HEK293 (cell line): ENCODE measurements at regions not wholly inside any gene's neighbourhood (a gene's known extent, or its start where the extent isn't known, plus 50 kb on each side); places are given as distances from the start of the nearest gene placed in this dataset.

Experiments
- CTCF ChIA-PET: fragments of 350-600 bp; formaldehyde crosslinking; extraction: SDS; loops from one replicate; lab custom pipeline; 2021; ENCODE audit warnings: antibody characterized with exemption; lab: Yijun Ruan, JAX
- POLR2A ChIA-PET: fragments of 300-600 bp; formaldehyde crosslinking; extraction: SDS; loops from one replicate; lab custom pipeline; 2020; ENCODE audit warnings: antibody characterized with exemption, inconsistent platforms; lab: Yijun Ruan, JAX
- H3K27ac ChIP-seq: fragments of 200-500 bp; sonication (Bioruptor generic); 2 replicates; pipeline ENCODE4 v1.5.1; 2014; ENCODE audit warnings: low read depth, low read length, control low read depth, inconsistent platforms; ENCODE audit errors: extremely low read depth
- H3K36me3 ChIP-seq, 2 experiments: fragments of 200-500 bp in 1 of 2; sonication (Bioruptor generic) in 1 of 2; 1 replicate in 1 of 2; 2 replicates in 1 of 2; pipeline ENCODE4 v1.5.1; 2014 to 2017; ENCODE audit warnings: inconsistent platforms in 2 of 2, low read length in 2 of 2; ENCODE audit not compliant: control insufficient read depth in 2 of 2, insufficient read depth in 1 of 2
- H3K4me1 ChIP-seq: fragments of 200-500 bp; sonication (Bioruptor generic); 2 replicates; pipeline ENCODE4 v1.5.1; 2014; ENCODE audit warnings: mild to moderate bottlenecking, low read length, inconsistent platforms; ENCODE audit not compliant: control insufficient read depth, insufficient read depth
- H3K4me3 ChIP-seq: 2 replicates; pipeline ENCODE4 v1.5.1; 2011; ENCODE audit warnings: low read depth, mild to moderate bottlenecking, control low read depth, low read length, moderate library complexity
- H3K9me3 ChIP-seq: fragments of 200-500 bp; sonication (Bioruptor generic); 2 replicates; pipeline ENCODE4 v1.5.1; 2014; ENCODE audit warnings: low read depth, low read length, inconsistent platforms; ENCODE audit not compliant: control insufficient read depth, insufficient read depth
- KLF16 ChIP-seq: fragments of 450-650 bp; formaldehyde crosslinking; IDR thresholded peaks from 2 replicates; pipeline ENCODE4 v1.5.1; 2017; ENCODE audit warnings: missing biosample characterization, missing genetic modification characterization
- REPIN1 ChIP-seq: fragments of 450-650 bp; formaldehyde crosslinking; IDR thresholded peaks from 2 replicates; pipeline ENCODE4 v1.5.1; 2017; ENCODE audit warnings: missing biosample characterization, missing genetic modification characterization, low read depth
- ZFP41 ChIP-seq: fragments of 450-650 bp; formaldehyde crosslinking; IDR thresholded peaks from 2 replicates; pipeline ENCODE4 v1.5.1; 2016; ENCODE audit warnings: missing biosample characterization, missing genetic modification characterization, borderline replicate concordance
- ZNF121 ChIP-seq: fragments of 450-650 bp; formaldehyde crosslinking; IDR thresholded peaks from 2 replicates; pipeline ENCODE4 v1.5.1; 2016; ENCODE audit warnings: missing biosample characterization, missing genetic modification characterization
- ZNF169 ChIP-seq: fragments of 450-650 bp; formaldehyde crosslinking; IDR thresholded peaks from 2 replicates; pipeline ENCODE4 v1.5.1; 2016; ENCODE audit warnings: missing biosample characterization, missing genetic modification characterization
- ZNF266 ChIP-seq: fragments of 450-650 bp; formaldehyde crosslinking; IDR thresholded peaks from 2 replicates; pipeline ENCODE4 v1.5.1; 2016; ENCODE audit warnings: missing biosample characterization, missing genetic modification characterization, low read depth
- ZNF324 ChIP-seq: fragments of 450-650 bp; formaldehyde crosslinking; IDR thresholded peaks from 2 replicates; pipeline ENCODE4 v1.5.1; 2016; ENCODE audit warnings: missing biosample characterization, missing genetic modification characterization
- ZNF558 ChIP-seq: fragments of 450-650 bp; formaldehyde crosslinking; IDR thresholded peaks from 2 replicates; pipeline ENCODE4 v1.5.1; 2016; ENCODE audit warnings: missing biosample characterization, missing genetic modification characterization
- ZNF624 ChIP-seq: fragments of 450-650 bp; formaldehyde crosslinking; IDR thresholded peaks from 2 replicates; pipeline ENCODE4 v1.5.1; 2017; ENCODE audit warnings: missing biosample characterization, missing genetic modification characterization
- ZNF677 ChIP-seq: fragments of 450-650 bp; IDR thresholded peaks from 2 replicates; pipeline ENCODE4 v1.5.0; 2018; ENCODE audit warnings: missing biosample characterization, mild to moderate bottlenecking, missing genetic modification characterization, moderate library complexity
- ZNF792 ChIP-seq: fragments of 450-650 bp; formaldehyde crosslinking; IDR thresholded peaks from 2 replicates; pipeline ENCODE4 v1.5.1; 2016; ENCODE audit warnings: missing biosample characterization, missing genetic modification characterization
- TF ChIP-seq, protein P1 (sequence below): fragments of 450-650 bp; formaldehyde crosslinking; IDR thresholded peaks from 2 replicates; pipeline ENCODE4 v1.5.1; 2016; ENCODE audit warnings: missing biosample characterization, missing genetic modification characterization, borderline replicate concordance
- TF ChIP-seq, protein P2 (sequence below): fragments of 450-650 bp; formaldehyde crosslinking; IDR thresholded peaks from 2 replicates; pipeline ENCODE4 v1.5.1; 2016; ENCODE audit warnings: missing biosample characterization, missing genetic modification characterization
- TF ChIP-seq, protein P3 (sequence below): IDR thresholded peaks from 2 replicates; pipeline ENCODE4 v1.6.1; 2011; ENCODE audit warnings: mild to moderate bottlenecking, low read depth, low read length, borderline replicate concordance
- TF ChIP-seq, protein P4 (sequence below): fragments of 450-650 bp; formaldehyde crosslinking; IDR thresholded peaks from 2 replicates; pipeline ENCODE4 v1.5.1; 2017; ENCODE audit warnings: missing biosample characterization, missing genetic modification characterization
- TF ChIP-seq, protein P5 (sequence below): fragments of 450-650 bp; formaldehyde crosslinking; IDR thresholded peaks from 2 replicates; pipeline ENCODE4 v1.5.1; 2016; ENCODE audit warnings: missing biosample characterization, missing genetic modification characterization
- TF ChIP-seq, protein P6 (sequence below): fragments of 450-650 bp; formaldehyde crosslinking; IDR thresholded peaks from 2 replicates; pipeline ENCODE4 v1.5.1; 2017; ENCODE audit warnings: missing biosample characterization, mild to moderate bottlenecking, missing genetic modification characterization, moderate library complexity
- TF ChIP-seq, protein P7 (sequence below): fragments of 450-650 bp; formaldehyde crosslinking; IDR thresholded peaks from 2 replicates; pipeline ENCODE4 v1.5.1; 2016; ENCODE audit warnings: missing biosample characterization, missing genetic modification characterization
- TF ChIP-seq, protein P8 (sequence below): fragments of 450-650 bp; formaldehyde crosslinking; IDR thresholded peaks from 2 replicates; pipeline ENCODE4 v1.5.1; 2016; ENCODE audit warnings: missing biosample characterization, missing genetic modification characterization, borderline replicate concordance

DNA sequence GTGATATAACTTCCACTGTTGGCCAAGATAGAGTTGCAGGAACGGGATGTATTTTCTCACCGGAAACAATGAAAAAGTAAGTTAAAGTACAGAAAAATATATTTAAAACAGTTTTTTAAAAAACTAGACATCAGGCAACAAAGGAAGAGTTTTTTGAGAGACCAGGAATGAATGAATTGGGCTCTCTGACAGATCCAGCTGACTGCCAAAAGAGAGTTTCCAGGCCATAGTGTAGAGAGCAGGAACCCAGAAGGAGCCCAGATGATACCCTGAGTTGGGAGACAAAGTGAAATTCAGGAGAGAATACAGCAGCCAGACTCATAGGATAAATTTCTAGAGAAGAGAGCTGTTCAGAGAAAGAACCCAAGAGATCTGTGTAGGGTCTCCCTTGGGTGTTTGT is 362.6 kb upstream of the SMIM21 start:
- Histone ChIP-seq H3K4me1 (no peaks in the 10 kb centered on the region), H3K4me3 (no peak overlapping the region), H3K36me3 (no peaks in the 10 kb centered on the region), H3K9me3 (no peaks in the 10 kb centered on the region)
- ChIA-PET POLR2A (no interaction called here), CTCF (interaction anchor here (0.6 kb wide), 2 partner anchors 120 to 805 kb away, joined by 3 to 6 read pairs; no protein-coding TSS in a partner anchor)
- TF ChIP-seq REPIN1 (tag by site-specific recombination) (no peak), ZNF792 (tag by site-specific recombination) (no peak)
- TF ChIP-seq, all 188 proteins: peak for 0
- H3K27ac ChIP-seq = no peak overlapping the region

DNA sequence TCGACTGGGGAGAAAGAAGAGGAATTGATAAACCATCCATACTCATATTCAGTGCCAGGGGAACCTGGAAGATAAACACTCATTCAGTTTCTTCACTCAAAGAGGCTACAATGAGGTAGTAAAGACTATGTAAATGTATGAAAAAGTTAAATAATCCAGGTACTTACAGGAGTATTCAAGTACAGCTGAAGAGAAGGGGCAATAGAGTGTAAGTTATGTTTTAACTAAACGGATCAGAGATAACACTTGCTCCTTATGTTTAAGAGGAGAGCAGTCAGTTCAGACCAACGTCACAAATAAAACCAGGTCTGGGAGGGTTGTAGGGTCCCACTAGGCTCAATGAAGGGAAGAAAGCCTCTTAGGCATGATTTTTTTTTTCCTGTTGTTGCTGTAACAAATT is 358.3 kb upstream of the SMIM21 start:
- ChIA-PET CTCF (no interaction called here), POLR2A (no interaction called here)
- no peak overlapping the region for H3K4me3 ChIP-seq
- H3K36me3 ChIP-seq = no peaks in the 10 kb centered on the region
- H3K9me3 ChIP-seq = no peaks in the 10 kb centered on the region
- no peaks in the 10 kb centered on the region for H3K4me1 ChIP-seq
- no peak overlapping the region for H3K27ac ChIP-seq
- TF ChIP-seq, protein P1, sequence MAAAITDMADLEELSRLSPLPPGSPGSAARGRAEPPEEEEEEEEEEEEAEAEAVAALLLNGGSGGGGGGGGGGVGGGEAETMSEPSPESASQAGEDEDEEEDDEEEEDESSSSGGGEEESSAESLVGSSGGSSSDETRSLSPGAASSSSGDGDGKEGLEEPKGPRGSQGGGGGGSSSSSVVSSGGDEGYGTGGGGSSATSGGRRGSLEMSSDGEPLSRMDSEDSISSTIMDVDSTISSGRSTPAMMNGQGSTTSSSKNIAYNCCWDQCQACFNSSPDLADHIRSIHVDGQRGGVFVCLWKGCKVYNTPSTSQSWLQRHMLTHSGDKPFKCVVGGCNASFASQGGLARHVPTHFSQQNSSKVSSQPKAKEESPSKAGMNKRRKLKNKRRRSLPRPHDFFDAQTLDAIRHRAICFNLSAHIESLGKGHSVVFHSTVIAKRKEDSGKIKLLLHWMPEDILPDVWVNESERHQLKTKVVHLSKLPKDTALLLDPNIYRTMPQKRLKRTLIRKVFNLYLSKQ (tag by site-specific recombination) = no peak
- TF ChIP-seq, protein P2, sequence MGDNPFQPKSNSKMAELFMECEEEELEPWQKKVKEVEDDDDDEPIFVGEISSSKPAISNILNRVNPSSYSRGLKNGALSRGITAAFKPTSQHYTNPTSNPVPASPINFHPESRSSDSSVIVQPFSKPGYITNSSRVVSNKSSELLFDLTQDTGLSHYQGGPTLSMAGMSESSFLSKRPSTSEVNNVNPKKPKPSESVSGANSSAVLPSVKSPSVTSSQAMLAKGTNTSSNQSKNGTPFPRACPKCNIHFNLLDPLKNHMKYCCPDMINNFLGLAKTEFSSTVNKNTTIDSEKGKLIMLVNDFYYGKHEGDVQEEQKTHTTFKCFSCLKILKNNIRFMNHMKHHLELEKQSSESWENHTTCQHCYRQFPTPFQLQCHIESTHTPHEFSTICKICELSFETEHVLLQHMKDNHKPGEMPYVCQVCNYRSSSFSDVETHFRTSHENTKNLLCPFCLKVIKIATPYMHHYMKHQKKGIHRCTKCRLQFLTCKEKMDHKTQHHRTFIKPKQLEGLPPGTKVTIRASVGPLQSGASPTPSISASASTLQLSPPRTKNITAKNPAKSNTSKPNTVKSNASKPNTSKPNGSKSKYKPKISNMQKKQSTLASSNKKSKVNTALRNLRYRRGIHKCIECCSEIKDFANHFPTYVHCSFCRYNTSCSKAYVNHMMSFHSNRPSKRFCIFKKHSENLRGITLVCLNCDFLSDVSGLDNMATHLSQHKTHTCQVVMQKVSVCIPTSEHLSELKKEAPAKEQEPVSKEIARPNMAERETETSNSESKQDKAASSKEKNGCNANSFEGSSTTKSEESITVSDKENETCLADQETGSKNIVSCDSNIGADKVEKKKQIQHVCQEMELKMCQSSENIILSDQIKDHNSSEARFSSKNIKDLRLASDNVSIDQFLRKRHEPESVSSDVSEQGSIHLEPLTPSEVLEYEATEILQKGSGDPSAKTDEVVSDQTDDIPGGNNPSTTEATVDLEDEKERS = no peak
- TF ChIP-seq ZNF121 (tag by site-specific recombination) (no peak), ZNF169 (no peak), KLF16 (no peak), ZNF677 (tag by site-specific recombination) (no peak), ZNF266 (no peak), ZNF558 (tag by site-specific recombination) (no peak), ZNF324 (no peak), ZFP41 (tag by site-specific recombination) (no peak), ZNF624 (tag by site-specific recombination) (no peak)
- TF ChIP-seq, protein P3, sequence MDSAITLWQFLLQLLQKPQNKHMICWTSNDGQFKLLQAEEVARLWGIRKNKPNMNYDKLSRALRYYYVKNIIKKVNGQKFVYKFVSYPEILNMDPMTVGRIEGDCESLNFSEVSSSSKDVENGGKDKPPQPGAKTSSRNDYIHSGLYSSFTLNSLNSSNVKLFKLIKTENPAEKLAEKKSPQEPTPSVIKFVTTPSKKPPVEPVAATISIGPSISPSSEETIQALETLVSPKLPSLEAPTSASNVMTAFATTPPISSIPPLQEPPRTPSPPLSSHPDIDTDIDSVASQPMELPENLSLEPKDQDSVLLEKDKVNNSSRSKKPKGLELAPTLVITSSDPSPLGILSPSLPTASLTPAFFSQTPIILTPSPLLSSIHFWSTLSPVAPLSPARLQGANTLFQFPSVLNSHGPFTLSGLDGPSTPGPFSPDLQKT = no peak
- TF ChIP-seq, protein P4, sequence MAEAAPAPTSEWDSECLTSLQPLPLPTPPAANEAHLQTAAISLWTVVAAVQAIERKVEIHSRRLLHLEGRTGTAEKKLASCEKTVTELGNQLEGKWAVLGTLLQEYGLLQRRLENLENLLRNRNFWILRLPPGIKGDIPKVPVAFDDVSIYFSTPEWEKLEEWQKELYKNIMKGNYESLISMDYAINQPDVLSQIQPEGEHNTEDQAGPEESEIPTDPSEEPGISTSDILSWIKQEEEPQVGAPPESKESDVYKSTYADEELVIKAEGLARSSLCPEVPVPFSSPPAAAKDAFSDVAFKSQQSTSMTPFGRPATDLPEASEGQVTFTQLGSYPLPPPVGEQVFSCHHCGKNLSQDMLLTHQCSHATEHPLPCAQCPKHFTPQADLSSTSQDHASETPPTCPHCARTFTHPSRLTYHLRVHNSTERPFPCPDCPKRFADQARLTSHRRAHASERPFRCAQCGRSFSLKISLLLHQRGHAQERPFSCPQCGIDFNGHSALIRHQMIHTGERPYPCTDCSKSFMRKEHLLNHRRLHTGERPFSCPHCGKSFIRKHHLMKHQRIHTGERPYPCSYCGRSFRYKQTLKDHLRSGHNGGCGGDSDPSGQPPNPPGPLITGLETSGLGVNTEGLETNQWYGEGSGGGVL (tag by site-specific recombination) = no peak
- TF ChIP-seq, protein P5, sequence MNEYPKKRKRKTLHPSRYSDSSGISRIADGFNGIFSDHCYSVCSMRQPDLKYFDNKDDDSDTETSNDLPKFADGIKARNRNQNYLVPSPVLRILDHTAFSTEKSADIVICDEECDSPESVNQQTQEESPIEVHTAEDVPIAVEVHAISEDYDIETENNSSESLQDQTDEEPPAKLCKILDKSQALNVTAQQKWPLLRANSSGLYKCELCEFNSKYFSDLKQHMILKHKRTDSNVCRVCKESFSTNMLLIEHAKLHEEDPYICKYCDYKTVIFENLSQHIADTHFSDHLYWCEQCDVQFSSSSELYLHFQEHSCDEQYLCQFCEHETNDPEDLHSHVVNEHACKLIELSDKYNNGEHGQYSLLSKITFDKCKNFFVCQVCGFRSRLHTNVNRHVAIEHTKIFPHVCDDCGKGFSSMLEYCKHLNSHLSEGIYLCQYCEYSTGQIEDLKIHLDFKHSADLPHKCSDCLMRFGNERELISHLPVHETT = no peak
- TF ChIP-seq, protein P6, sequence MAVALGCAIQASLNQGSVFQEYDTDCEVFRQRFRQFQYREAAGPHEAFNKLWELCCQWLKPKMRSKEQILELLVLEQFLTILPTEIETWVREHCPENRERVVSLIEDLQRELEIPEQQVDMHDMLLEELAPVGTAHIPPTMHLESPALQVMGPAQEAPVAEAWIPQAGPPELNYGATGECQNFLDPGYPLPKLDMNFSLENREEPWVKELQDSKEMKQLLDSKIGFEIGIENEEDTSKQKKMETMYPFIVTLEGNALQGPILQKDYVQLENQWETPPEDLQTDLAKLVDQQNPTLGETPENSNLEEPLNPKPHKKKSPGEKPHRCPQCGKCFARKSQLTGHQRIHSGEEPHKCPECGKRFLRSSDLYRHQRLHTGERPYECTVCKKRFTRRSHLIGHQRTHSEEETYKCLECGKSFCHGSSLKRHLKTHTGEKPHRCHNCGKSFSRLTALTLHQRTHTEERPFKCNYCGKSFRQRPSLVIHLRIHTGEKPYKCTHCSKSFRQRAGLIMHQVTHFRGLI (tag by site-specific recombination) = no peak
- TF ChIP-seq, protein P7, sequence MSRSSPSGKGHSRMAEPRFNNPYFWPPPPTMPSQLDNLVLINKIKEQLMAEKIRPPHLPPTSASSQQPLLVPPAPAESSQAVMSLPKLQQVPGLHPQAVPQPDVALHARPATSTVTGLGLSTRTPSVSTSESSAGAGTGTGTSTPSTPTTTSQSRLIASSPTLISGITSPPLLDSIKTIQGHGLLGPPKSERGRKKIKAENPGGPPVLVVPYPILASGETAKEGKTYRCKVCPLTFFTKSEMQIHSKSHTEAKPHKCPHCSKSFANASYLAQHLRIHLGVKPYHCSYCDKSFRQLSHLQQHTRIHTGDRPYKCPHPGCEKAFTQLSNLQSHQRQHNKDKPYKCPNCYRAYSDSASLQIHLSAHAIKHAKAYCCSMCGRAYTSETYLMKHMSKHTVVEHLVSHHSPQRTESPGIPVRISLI (tag by site-specific recombination) = no peak
- TF ChIP-seq, protein P8, sequence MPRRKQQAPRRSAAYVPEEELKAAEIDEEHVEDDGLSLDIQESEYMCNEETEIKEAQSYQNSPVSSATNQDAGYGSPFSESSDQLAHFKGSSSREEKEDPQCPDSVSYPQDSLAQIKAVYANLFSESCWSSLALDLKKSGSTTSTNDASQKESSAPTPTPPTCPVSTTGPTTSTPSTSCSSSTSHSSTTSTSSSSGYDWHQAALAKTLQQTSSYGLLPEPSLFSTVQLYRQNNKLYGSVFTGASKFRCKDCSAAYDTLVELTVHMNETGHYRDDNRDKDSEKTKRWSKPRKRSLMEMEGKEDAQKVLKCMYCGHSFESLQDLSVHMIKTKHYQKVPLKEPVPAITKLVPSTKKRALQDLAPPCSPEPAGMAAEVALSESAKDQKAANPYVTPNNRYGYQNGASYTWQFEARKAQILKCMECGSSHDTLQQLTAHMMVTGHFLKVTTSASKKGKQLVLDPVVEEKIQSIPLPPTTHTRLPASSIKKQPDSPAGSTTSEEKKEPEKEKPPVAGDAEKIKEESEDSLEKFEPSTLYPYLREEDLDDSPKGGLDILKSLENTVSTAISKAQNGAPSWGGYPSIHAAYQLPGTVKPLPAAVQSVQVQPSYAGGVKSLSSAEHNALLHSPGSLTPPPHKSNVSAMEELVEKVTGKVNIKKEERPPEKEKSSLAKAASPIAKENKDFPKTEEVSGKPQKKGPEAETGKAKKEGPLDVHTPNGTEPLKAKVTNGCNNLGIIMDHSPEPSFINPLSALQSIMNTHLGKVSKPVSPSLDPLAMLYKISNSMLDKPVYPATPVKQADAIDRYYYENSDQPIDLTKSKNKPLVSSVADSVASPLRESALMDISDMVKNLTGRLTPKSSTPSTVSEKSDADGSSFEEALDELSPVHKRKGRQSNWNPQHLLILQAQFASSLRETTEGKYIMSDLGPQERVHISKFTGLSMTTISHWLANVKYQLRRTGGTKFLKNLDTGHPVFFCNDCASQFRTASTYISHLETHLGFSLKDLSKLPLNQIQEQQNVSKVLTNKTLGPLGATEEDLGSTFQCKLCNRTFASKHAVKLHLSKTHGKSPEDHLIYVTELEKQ (tag by site-specific recombination) = no peak
